LNCaP clone FGC (cell line): ENCODE measurements at regions not wholly inside any gene's neighbourhood (a gene's known extent, or its start where the extent isn't known, plus 50 kb on each side); places are given as distances from the start of the nearest gene placed in this dataset.

Experiments
- DNase-seq: peaks from one replicate; pipeline ENCODE4 v3.0.0-alpha.2; 2011; ENCODE audit warnings: low read depth
- H3K4me3 ChIP-seq: 2 replicates; pipeline ENCODE4 v1.5.1; 2011; ENCODE audit warnings: mild to moderate bottlenecking, low read depth, low read length, control low read depth
- TF ChIP-seq, protein P1 (sequence below): IDR thresholded peaks from 2 replicates; pipeline ENCODE4 v1.5.1; 2012; ENCODE audit warnings: mild to moderate bottlenecking; ENCODE audit not compliant: control insufficient read depth, insufficient read depth; ENCODE audit errors: extremely low read depth

GRCh38 chr4:151993521-151993920, 232.7 kb upstream of the GATB start:
- no peak overlapping the region for H3K4me3 ChIP-seq
- TF ChIP-seq, protein P1, sequence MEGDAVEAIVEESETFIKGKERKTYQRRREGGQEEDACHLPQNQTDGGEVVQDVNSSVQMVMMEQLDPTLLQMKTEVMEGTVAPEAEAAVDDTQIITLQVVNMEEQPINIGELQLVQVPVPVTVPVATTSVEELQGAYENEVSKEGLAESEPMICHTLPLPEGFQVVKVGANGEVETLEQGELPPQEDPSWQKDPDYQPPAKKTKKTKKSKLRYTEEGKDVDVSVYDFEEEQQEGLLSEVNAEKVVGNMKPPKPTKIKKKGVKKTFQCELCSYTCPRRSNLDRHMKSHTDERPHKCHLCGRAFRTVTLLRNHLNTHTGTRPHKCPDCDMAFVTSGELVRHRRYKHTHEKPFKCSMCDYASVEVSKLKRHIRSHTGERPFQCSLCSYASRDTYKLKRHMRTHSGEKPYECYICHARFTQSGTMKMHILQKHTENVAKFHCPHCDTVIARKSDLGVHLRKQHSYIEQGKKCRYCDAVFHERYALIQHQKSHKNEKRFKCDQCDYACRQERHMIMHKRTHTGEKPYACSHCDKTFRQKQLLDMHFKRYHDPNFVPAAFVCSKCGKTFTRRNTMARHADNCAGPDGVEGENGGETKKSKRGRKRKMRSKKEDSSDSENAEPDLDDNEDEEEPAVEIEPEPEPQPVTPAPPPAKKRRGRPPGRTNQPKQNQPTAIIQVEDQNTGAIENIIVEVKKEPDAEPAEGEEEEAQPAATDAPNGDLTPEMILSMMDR: no peak
- DNase-seq: no peak

- TF ChIP-seq, protein P1: no peak
- no peak for DNase-seq
These were observed 231.7 kb upstream of the GATB start for GRCh38 chr4:151992332-151993154.

DNA sequence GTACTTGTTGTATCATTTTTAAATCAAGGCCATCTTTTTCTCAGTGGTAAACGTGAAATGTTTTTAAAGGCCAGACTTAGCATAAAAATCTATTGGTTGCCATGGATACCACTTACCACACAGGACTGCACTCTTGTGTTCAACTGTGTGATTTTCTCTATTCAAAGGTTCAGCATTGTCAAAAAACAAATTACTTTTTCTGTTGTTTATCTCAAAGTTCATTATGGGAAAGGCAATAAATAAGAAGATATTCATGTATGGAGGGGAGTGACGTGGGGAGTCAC, 231.0 kb upstream of the GATB start:
- no peak overlapping the region for H3K4me3 ChIP-seq
- TF ChIP-seq, protein P1: no peak
- DNase-seq: no peak

More at GRCh38 chr4:151992332-151993154, 231.7 kb upstream of the GATB start:
- H3K4me3 ChIP-seq: no peak overlapping the region

DNA sequence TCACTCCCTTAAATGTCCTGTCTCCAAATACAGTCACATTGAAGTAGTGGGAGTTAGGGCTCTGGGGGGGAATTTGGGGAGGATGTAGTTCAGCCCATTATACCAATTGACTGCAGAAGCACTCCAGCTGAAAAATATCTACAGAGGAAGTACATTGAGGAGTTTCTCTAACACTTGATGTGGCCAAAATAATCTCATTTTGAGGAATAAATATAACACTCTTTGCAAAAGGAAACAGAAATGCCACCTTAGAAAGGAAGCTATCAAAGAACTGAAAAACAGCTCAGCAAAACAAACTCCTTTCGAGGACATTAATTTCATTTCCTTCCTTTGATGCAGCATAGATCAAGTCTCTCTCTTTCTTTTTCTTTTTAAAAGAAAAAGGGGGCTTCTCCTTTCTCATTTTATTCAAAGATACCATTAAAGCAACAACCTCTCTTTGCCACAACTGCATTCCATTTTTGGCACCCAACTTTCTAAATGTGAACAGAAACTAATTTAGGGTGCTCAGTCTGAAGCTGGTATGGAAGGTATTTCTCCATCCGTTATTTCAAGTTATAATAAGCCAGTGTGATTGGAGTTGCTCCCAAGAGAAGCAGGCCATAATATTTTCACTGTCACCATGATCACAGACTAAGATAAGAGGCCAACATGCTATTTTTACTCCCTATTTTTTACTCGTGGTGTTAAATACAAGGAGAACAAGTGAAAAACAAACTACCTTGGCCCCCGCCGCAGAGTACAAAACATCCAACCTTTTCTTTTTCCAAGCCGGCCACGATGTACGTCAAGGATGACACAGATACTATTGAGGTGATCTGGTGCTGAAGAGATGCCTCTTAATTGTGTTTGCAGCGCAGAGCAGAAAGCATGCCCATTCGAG, 230.4 kb upstream of the GATB start:
- H3K4me3 ChIP-seq: no peak overlapping the region
- no peak for DNase-seq
- TF ChIP-seq, protein P1: no peak

GRCh38 chr4:151990201-151990600, 229.4 kb upstream of the GATB start:
- no peak overlapping the region for H3K4me3 ChIP-seq
- no peak for DNase-seq
- TF ChIP-seq, protein P1: no peak

- no peak for DNase-seq
- no peak overlapping the region for H3K4me3 ChIP-seq
- TF ChIP-seq, protein P1: no peak
These were observed 227.8 kb upstream of the GATB start for GRCh38 chr4:151988591-151988990.
